Esophagus muscularis mucosa (tissue), 4 donors: ENCODE measurements at regions not wholly inside any gene's neighbourhood (a gene's known extent, or its start where the extent isn't known, plus 50 kb on each side); places are given as distances from the start of the nearest gene placed in this dataset.
"Not testable (repeated sequence)": the region's sequence is repeated elsewhere in the genome, so short reads cannot be mapped to it uniquely, and the experiment has no call there.

Experiments
- DNase-seq: peaks from one replicate; pipeline ENCODE4 v3.0.0-alpha.2; 2017; ENCODE audit errors: extremely low spot score
- H3K27ac ChIP-seq, 4 donors: fragments of 200-600 bp; sonication (generic); replicated peaks in 1 of 4; 1 replicate in 3 of 4; 2 replicates in 1 of 4; pipeline ENCODE4 v1.5.1; 2016 to 2019; ENCODE audit warnings: mild to moderate bottlenecking in 1 of 4
- H3K27me3 ChIP-seq, 4 donors: fragments of 200-600 bp; sonication (generic); one replicate each; pipeline versions ENCODE4 v1.5.1 to v1.6.0; 2016 to 2019
- H3K36me3 ChIP-seq, 4 donors: fragments of 200-600 bp; sonication (generic); one replicate each; pipeline ENCODE4 v1.5.1; 2016 to 2019
- H3K4me1 ChIP-seq, 4 donors: fragments of 200-600 bp; sonication (generic); one replicate each; pipeline ENCODE4 v1.5.1; 2016 to 2019
- H3K4me3 ChIP-seq, 4 donors: fragments of 200-600 bp; sonication (generic); 1 replicate in 2 of 4; 2 replicates in 2 of 4; pipeline ENCODE4 v1.5.1; 2016 to 2019; ENCODE audit warnings: mild to moderate bottlenecking in 4 of 4, moderate library complexity in 1 of 4
- H3K9me3 ChIP-seq, 4 donors: fragments of 200-600 bp; sonication (generic); 1 replicate in 3 of 4; 2 replicates in 1 of 4; pipeline ENCODE4 v1.5.1; 2016 to 2019
- WGBS: methylation state at CpG from one replicate; pipeline ENCODE4 v1.1.5; 2018; 5-methylcytosine and 5-hydroxymethylcytosine counted together
- intact Hi-C: fragments of 100-400 bp; cut with DNase I; formaldehyde crosslinking; loops from one replicate; pipeline ENCODE4 v1.15.1; 2023

GRCh38 chr10:46645110-46645509 is 66.2 kb downstream of the SYT15 start:
- H3K4me3 ChIP-seq, intact Hi-C loops, H3K36me3 ChIP-seq, H3K9me3 ChIP-seq, DNase-seq, H3K27ac ChIP-seq, H3K4me1 ChIP-seq, H3K27me3 ChIP-seq: not testable (repeated sequence)
- WGBS: 47% methylated on average over 1 of the region's 1 CpG

- H3K27me3 ChIP-seq, H3K4me3 ChIP-seq, H3K4me1 ChIP-seq, DNase-seq, H3K27ac ChIP-seq, intact Hi-C loops, H3K36me3 ChIP-seq, H3K9me3 ChIP-seq: not testable (repeated sequence)
- WGBS: 100% methylated on average over 1 of the region's 3 CpGs
Observed at GRCh38 chr10:46646132-46646531, 67.2 kb downstream of the SYT15 start.

GRCh38 chr10:46650967-46651366 is 72.0 kb downstream of the SYT15 start:
- H3K4me3 ChIP-seq, DNase-seq, H3K9me3 ChIP-seq, H3K36me3 ChIP-seq, intact Hi-C loops, H3K27me3 ChIP-seq, H3K27ac ChIP-seq, H3K4me1 ChIP-seq: not testable (repeated sequence)
- 100% methylated on average over 1 of the region's 5 CpGs for WGBS

- H3K4me3 ChIP-seq, H3K27me3 ChIP-seq, H3K36me3 ChIP-seq, intact Hi-C loops, H3K4me1 ChIP-seq, H3K27ac ChIP-seq, H3K9me3 ChIP-seq, DNase-seq: not testable (repeated sequence)
- WGBS: no CpG with 5 or more reads among the region's 3 CpGs
Observed at GRCh38 chr10:46657437-46657836, 78.5 kb downstream of the SYT15 start.

- H3K27me3 ChIP-seq, H3K4me1 ChIP-seq, H3K4me3 ChIP-seq, H3K9me3 ChIP-seq, H3K36me3 ChIP-seq, DNase-seq, intact Hi-C loops, H3K27ac ChIP-seq: not testable (repeated sequence)
- WGBS: 58% methylated on average over 1 of the region's 8 CpGs
Observed at GRCh38 chr10:46660027-46660834, 81.3 kb downstream of the SYT15 start.

GRCh38 chr10:46660835-46661164 is 81.9 kb downstream of the SYT15 start:
- H3K9me3 ChIP-seq, intact Hi-C loops, H3K4me3 ChIP-seq, H3K4me1 ChIP-seq, H3K27me3 ChIP-seq, H3K36me3 ChIP-seq, H3K27ac ChIP-seq, DNase-seq: not testable (repeated sequence)

GRCh38 chr10:46665536-46665935 is 86.6 kb downstream of the SYT15 start:
- DNase-seq, H3K27me3 ChIP-seq, H3K4me3 ChIP-seq, H3K27ac ChIP-seq, H3K4me1 ChIP-seq, H3K36me3 ChIP-seq, intact Hi-C loops, H3K9me3 ChIP-seq: not testable (repeated sequence)
- 56% methylated on average over 1 of the region's 1 CpG for WGBS

- H3K36me3 ChIP-seq, H3K4me3 ChIP-seq, H3K4me1 ChIP-seq, H3K9me3 ChIP-seq, H3K27me3 ChIP-seq, intact Hi-C loops, H3K27ac ChIP-seq, DNase-seq: not testable (repeated sequence)
- 83% methylated on average over 6 of the region's 6 CpGs for WGBS
Observed at GRCh38 chr10:46668357-46668997, 89.5 kb downstream of the SYT15 start.

- H3K4me3 ChIP-seq, DNase-seq, intact Hi-C loops, H3K36me3 ChIP-seq, H3K4me1 ChIP-seq, H3K27ac ChIP-seq, H3K27me3 ChIP-seq, H3K9me3 ChIP-seq: not testable (repeated sequence)
- no CpG with 5 or more reads among the region's 8 CpGs for WGBS
Observed at GRCh38 chr10:46677836-46678435, 99.0 kb downstream of the SYT15 start.

GRCh38 chr10:46691397-46691796 is 112.5 kb downstream of the SYT15 start:
- intact Hi-C loops, H3K36me3 ChIP-seq, H3K4me1 ChIP-seq, H3K4me3 ChIP-seq, H3K27ac ChIP-seq, H3K9me3 ChIP-seq, DNase-seq, H3K27me3 ChIP-seq: not testable (repeated sequence)
- WGBS: no CpG with 5 or more reads among the region's 2 CpGs

- H3K36me3 ChIP-seq, H3K4me3 ChIP-seq, H3K9me3 ChIP-seq, intact Hi-C loops, H3K27me3 ChIP-seq, DNase-seq, H3K4me1 ChIP-seq, H3K27ac ChIP-seq: not testable (repeated sequence)
- whole genome bisulfite sequencing: 8% methylated on average over 1 of the region's 2 CpGs
Observed at GRCh38 chr10:46693218-46693617, 114.3 kb downstream of the SYT15 start.

- DNase-seq, H3K9me3 ChIP-seq, H3K27ac ChIP-seq, H3K4me3 ChIP-seq, intact Hi-C loops, H3K27me3 ChIP-seq, H3K36me3 ChIP-seq, H3K4me1 ChIP-seq: not testable (repeated sequence)
Observed at GRCh38 chr10:46717264-46717663, 138.3 kb downstream of the SYT15 start.

GRCh38 chr10:46718014-46718413 is 139.1 kb downstream of the SYT15 start:
- H3K4me1 ChIP-seq, intact Hi-C loops, H3K36me3 ChIP-seq, H3K27me3 ChIP-seq, DNase-seq, H3K9me3 ChIP-seq, H3K27ac ChIP-seq, H3K4me3 ChIP-seq: not testable (repeated sequence)
- WGBS: 89% methylated on average over 3 of the region's 3 CpGs
